B cell (primary cell): ENCODE measurements at regions not wholly inside any gene's neighbourhood (a gene's known extent, or its start where the extent isn't known, plus 50 kb on each side); places are given as distances from the start of the nearest gene placed in this dataset.

Experiments
- ATAC-seq: fragments of 200-7000 bp; cut with Tn5 transposase; one replicate; pipeline ENCODE4 v1.10.0; 2021; ENCODE audit warnings: low read depth, mild to moderate bottlenecking, moderate number of reproducible peaks, moderate library complexity
- CTCF ChIA-PET: fragments of 350-600 bp; sonication (Branson Sonifier 250); formaldehyde crosslinking; loops from one replicate; lab custom pipeline; 2021; ENCODE audit warnings: antibody characterized with exemption, inconsistent platforms; lab: Charles Lee
- POLR2A ChIA-PET: fragments of 350-600 bp; sonication (Branson Sonifier 250); formaldehyde crosslinking; loops from one replicate; lab custom pipeline; 2021; ENCODE audit warnings: antibody characterized with exemption; lab: Charles Lee
- DNase-seq: peaks from one replicate; pipeline ENCODE4 v3.0.0; 2013
- H2AFZ ChIP-seq: 2 replicates; pipeline ENCODE4 v1.6.1; 2012; ENCODE audit warnings: mild to moderate bottlenecking, low read depth, low read length; ENCODE audit not compliant: insufficient read depth, poor library complexity, severe bottlenecking
- H3K27ac ChIP-seq, 2 donors: 1 replicate in 1 of 2; 2 replicates in 1 of 2; pipeline ENCODE4 v1.5.1; 2012 to 2013; ENCODE audit warnings: low read length in 2 of 2, mild to moderate bottlenecking in 2 of 2, moderate library complexity in 1 of 2
- H3K27me3 ChIP-seq, 4 experiments: fragments of 200-600 bp in 1 of 4; sonication (generic) in 1 of 4; replicated peaks in 1 of 4; 1 replicate in 2 of 4; 2 replicates in 2 of 4; pipeline versions ENCODE4 v1.6.1 to v1.7.0; 2013 to 2016; ENCODE audit warnings: low read length in 3 of 4, mild to moderate bottlenecking in 2 of 4, mixed read lengths in 1 of 4, moderate library complexity in 1 of 4; ENCODE audit not compliant: insufficient read depth in 4 of 4, control insufficient read depth in 3 of 4; ENCODE audit errors: control extremely low read depth in 1 of 4
- H3K36me3 ChIP-seq, 2 experiments: replicated peaks in 1 of 2; 1 replicate in 1 of 2; 2 replicates in 1 of 2; pipeline versions ENCODE4 v1.6.1 to v1.7.1; 2013; ENCODE audit warnings: low read length in 1 of 2; ENCODE audit not compliant: insufficient read depth in 2 of 2, control insufficient read depth in 1 of 2; ENCODE audit errors: control extremely low read depth in 1 of 2, extremely low read depth in 1 of 2
- H3K4me1 ChIP-seq, 2 donors: fragments of 200-600 bp in 1 of 2; sonication (generic) in 1 of 2; 1 replicate in 1 of 2; 2 replicates in 1 of 2; pipeline versions ENCODE4 v1.5.1 to v1.6.1; 2013 to 2017; ENCODE audit warnings: low read length in 2 of 2; ENCODE audit not compliant: control insufficient read depth in 2 of 2, insufficient read depth in 2 of 2
- H3K4me2 ChIP-seq: replicated peaks from 2 replicates; pipeline ENCODE3; 2012; ENCODE audit warnings: mild to moderate bottlenecking, low read depth, low read length; ENCODE audit not compliant: poor library complexity, severe bottlenecking
- H3K4me3 ChIP-seq, 5 experiments: fragments of 200-600 bp in 1 of 5; sonication (generic) in 1 of 5; 1 replicate in 3 of 5; 2 replicates in 2 of 5; pipeline versions ENCODE4 v1.5.1 to v1.7.0; 2011 to 2016; ENCODE audit warnings: low read length in 4 of 5, mild to moderate bottlenecking in 4 of 5, low read depth in 2 of 5, control low read depth in 1 of 5, moderate library complexity in 1 of 5; ENCODE audit not compliant: insufficient read depth in 1 of 5; ENCODE audit errors: control extremely low read depth in 1 of 5, extremely low read depth in 1 of 5
- H3K79me2 ChIP-seq: fragments of 200-600 bp; sonication (generic); one replicate; pipeline ENCODE4 v1.6.0; 2016; ENCODE audit warnings: low read length; ENCODE audit not compliant: control insufficient read depth, insufficient read depth
- H3K9ac ChIP-seq: fragments of 200-600 bp; sonication (generic); 2 replicates; pipeline ENCODE4 v1.6.1; 2017; ENCODE audit warnings: mild to moderate bottlenecking, low read length, moderate library complexity
- H3K9me3 ChIP-seq, 3 donors: one replicate each; pipeline versions ENCODE4 v1.6.1 to v1.7.1; 2013; ENCODE audit warnings: low read length in 2 of 3; ENCODE audit not compliant: control insufficient read depth in 2 of 3, insufficient read depth in 1 of 3; ENCODE audit errors: control extremely low read depth in 1 of 3
- H4K20me1 ChIP-seq: 2 replicates; pipeline ENCODE4 v1.6.0; 2012; ENCODE audit warnings: mild to moderate bottlenecking, low read length; ENCODE audit not compliant: insufficient read depth, control insufficient read depth, poor library complexity, severe bottlenecking
- H3K27ac Mint-ChIP-seq: one replicate; pipeline ENCODE4 v1.8.0; 2021; ENCODE audit warnings: mixed read lengths
- H3K27me3 Mint-ChIP-seq: one replicate; pipeline ENCODE4 v1.8.0; 2021; ENCODE audit warnings: mixed read lengths
- H3K4me1 Mint-ChIP-seq: one replicate; pipeline ENCODE4 v1.8.0; 2021; ENCODE audit warnings: mixed read lengths
- H3K4me3 Mint-ChIP-seq: one replicate; pipeline ENCODE4 v1.8.0; 2021; ENCODE audit warnings: mixed read lengths
- H3K9me3 Mint-ChIP-seq: one replicate; pipeline ENCODE4 v1.8.0; 2022; ENCODE audit warnings: mixed read lengths; ENCODE audit not compliant: insufficient read depth
- EZH2 ChIP-seq: IDR thresholded peaks from 2 replicates; pipeline ENCODE4 v1.6.1; 2012; ENCODE audit warnings: borderline replicate concordance, low read depth, mild to moderate bottlenecking, moderate library complexity, low read length; ENCODE audit not compliant: insufficient read depth, poor library complexity, severe bottlenecking
- WGBS: methylation state at CpG from one replicate; pipeline ENCODE4 v1.1.5; 2013; ENCODE audit warnings: missing lambda C conversion rate; ENCODE audit not compliant: insufficient coverage; 5-methylcytosine and 5-hydroxymethylcytosine counted together
- intact Hi-C: fragments of 100-400 bp; cut with micrococcal nuclease; formaldehyde crosslinking; loops from one replicate; pipeline ENCODE4 v1.10.0; 2022
- TF ChIP-seq, protein P1 (sequence below): fragments of 200-600 bp; IDR thresholded peaks from one replicate; pipeline ENCODE4 v1.8.0; 2022; ENCODE audit warnings: antibody characterized with exemption, mild to moderate bottlenecking

DNA sequence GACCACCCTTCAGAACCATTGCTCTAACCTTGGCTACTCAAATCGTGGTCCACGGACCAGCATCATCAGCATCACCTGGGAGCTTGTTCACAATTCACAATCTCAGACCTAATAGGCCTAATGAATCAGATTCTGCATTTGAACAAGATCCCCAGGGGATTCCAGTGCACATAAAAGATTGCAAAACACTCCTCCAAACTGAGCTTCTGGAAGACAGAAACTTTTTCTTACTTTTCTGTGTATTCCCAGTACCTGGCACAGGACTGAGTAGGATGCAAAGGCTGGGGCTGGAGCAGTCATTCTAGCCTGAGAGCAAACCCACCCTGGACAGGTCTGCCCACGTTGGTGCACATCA lies 115.1 kb upstream of the COPS8 start:
- Mint-ChIP-seq H3K9me3 (no peaks in the 10 kb centered on the region), H3K4me1 (no peaks in the 10 kb centered on the region), H3K27ac (no peak overlapping the region), H3K27me3 (peaks cover 4% of the 10 kb centered on the region), H3K4me3 (no peak overlapping the region)
- Histone ChIP-seq H3K4me2 (no peak overlapping the region), H3K79me2 (no peaks in the 10 kb centered on the region), H3K9me3 (no peaks in the 10 kb centered on the region), H3K27me3 (no peaks in the 10 kb centered on the region), H3K27ac (no peak overlapping the region), H2AFZ (no peak overlapping the region), H3K36me3 (no peaks in the 10 kb centered on the region), H3K4me3 (no peak overlapping the region), H3K9ac (no peak overlapping the region), H4K20me1 (no peaks in the 10 kb centered on the region), H3K4me1 (no peaks in the 10 kb centered on the region)
- ATAC-seq = no peak
- intact Hi-C loops = no loop called here
- TF ChIP-seq, protein P1, sequence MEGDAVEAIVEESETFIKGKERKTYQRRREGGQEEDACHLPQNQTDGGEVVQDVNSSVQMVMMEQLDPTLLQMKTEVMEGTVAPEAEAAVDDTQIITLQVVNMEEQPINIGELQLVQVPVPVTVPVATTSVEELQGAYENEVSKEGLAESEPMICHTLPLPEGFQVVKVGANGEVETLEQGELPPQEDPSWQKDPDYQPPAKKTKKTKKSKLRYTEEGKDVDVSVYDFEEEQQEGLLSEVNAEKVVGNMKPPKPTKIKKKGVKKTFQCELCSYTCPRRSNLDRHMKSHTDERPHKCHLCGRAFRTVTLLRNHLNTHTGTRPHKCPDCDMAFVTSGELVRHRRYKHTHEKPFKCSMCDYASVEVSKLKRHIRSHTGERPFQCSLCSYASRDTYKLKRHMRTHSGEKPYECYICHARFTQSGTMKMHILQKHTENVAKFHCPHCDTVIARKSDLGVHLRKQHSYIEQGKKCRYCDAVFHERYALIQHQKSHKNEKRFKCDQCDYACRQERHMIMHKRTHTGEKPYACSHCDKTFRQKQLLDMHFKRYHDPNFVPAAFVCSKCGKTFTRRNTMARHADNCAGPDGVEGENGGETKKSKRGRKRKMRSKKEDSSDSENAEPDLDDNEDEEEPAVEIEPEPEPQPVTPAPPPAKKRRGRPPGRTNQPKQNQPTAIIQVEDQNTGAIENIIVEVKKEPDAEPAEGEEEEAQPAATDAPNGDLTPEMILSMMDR = no peak
- TF ChIP-seq EZH2 = no peak
- CTCF ChIA-PET = no interaction called here
- POLR2A ChIA-PET = no interaction called here
- DNase-seq = no peak
- WGBS = 92% methylated on average over 3 of the region's 3 CpGs

DNA sequence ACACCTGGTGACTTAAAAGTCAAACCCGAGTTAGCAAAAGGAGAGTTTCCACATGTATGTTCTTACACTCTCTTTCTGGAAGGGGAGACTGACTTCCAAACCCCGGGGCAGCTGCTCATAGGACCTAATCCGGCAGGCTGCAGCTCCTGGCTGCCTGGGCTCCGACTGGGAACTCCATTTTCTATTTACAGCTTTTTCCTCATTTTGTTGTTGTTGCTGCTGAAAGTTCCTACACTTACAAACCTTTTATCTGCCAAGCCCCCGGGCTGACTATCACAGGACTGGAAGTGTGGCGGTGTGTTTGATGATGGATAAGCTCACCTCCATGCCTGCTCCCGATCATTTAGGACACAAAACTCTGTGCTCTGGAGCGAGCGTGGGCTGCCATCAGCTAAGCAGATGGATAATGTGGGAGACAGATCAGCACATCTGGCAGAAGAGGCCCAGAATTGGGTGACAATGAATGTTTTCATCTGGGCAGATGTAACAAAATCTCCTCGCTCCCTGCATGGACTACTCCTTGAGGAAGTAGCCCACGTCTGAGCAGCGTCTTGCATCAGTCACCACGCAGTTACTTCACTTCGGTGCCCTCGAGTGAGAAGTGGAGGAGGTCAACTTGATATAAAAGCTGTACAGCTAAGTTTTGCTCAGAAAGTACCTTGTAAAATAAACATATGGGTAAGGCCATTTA lies 114.4 kb upstream of the COPS8 start:
- no peak for ATAC-seq
- H3K9me3 Mint-ChIP-seq = no peaks in the 10 kb centered on the region
- H3K9ac ChIP-seq = no peak overlapping the region
- no peak overlapping the region for H3K27ac ChIP-seq
- H3K4me2 ChIP-seq = no peak overlapping the region
- no peak for DNase-seq
- POLR2A ChIA-PET = no interaction called here
- H3K4me1 Mint-ChIP-seq = no peaks in the 10 kb centered on the region
- peaks cover 9% of the 10 kb centered on the region for H3K27me3 Mint-ChIP-seq
- no peaks in the 10 kb centered on the region for H4K20me1 ChIP-seq
- intact Hi-C loops = no loop called here
- no peak overlapping the region for H3K4me3 ChIP-seq
- 85% methylated on average over 14 of the region's 15 CpGs for WGBS
- peaks cover 0 to under 1% (median 0%) of the 10 kb centered on the region in 4 experiments for H3K27me3 ChIP-seq
- H2AFZ ChIP-seq = no peak overlapping the region
- H3K4me1 ChIP-seq = no peaks in the 10 kb centered on the region
- no peaks in the 10 kb centered on the region for H3K9me3 ChIP-seq
- CTCF ChIA-PET = no interaction called here
- no peak overlapping the region for H3K4me3 Mint-ChIP-seq
- TF ChIP-seq, protein P1 = no peak
- TF ChIP-seq EZH2 = no peak
- no peak overlapping the region for H3K27ac Mint-ChIP-seq
- no peaks in the 10 kb centered on the region for H3K79me2 ChIP-seq
- H3K36me3 ChIP-seq = no peaks in the 10 kb centered on the region
